Right ventricle myocardium inferior (tissue), 1 donor: ENCODE measurements at regions not wholly inside any gene's neighbourhood (a gene's known extent, or its start where the extent isn't known, plus 50 kb on each side); places are given as distances from the start of the nearest gene placed in this dataset. TPM values are rescaled to one million over a fixed set of nuclear protein-coding genes. Genes with fewer than 3 reads are reported as not detected.

Source experiments
- ATAC-seq: fragments of 200-7000 bp; cut with Tn5 transposase; one replicate; pipeline ENCODE4 v1.9.1; 2020; ENCODE audit warnings: mild to moderate bottlenecking, moderate library complexity
- DNase-seq: peaks from one replicate; pipeline ENCODE4 v3.0.0; 2021; ENCODE audit errors: missing footprints
- intact Hi-C: fragments of 100-400 bp; cut with DNase I; formaldehyde crosslinking; loops from one replicate; pipeline ENCODE4 v1.11.0; 2022
- microRNA-seq: library from miRNA; unstranded; fragments of <30 nt; microRNA quantifications from one replicate; pipeline ENCODE4 v1.2.0, GENCODE V29; 2020
- donor health status: DM: no; HTN: yes; CAD: no; lungs with severe emphysema.

- ATAC-seq (no peak), DNase-seq (no peak)
- intact Hi-C loops = no loop called here
Observed at GRCh38 chr4:170145120-170145519, 55.4 kb upstream of the AADAT start.

- intact Hi-C loops = no loop called here
- DNase-seq (no peak), ATAC-seq (no peak)
Observed at GRCh38 chr4:170139764-170140163, 50.0 kb upstream of the AADAT start.

Small RNA genes lying in the stretch of these regions (microRNA-seq; reads per million reads assigned to microRNA genes)
- gene MIR6082 = not detected
